Peyer's patch (tissue), 4 donors: ENCODE measurements at regions not wholly inside any gene's neighbourhood (a gene's known extent, or its start where the extent isn't known, plus 50 kb on each side); places are given as distances from the start of the nearest gene placed in this dataset.
"Not testable (repeated sequence)": the region's sequence is repeated elsewhere in the genome, so short reads cannot be mapped to it uniquely, and the experiment has no call there.

Experiments
- DNase-seq, 3 donors: peaks; one replicate each; pipeline ENCODE4 v3.0.0-alpha.2; 2017 to 2019
- H3K27ac ChIP-seq, 4 donors: fragments of 200-600 bp; sonication (generic); one replicate each; pipeline ENCODE4 v1.5.1; 2016 to 2019
- H3K27me3 ChIP-seq, 2 donors: fragments of 200-600 bp; sonication (generic); one replicate each; pipeline ENCODE4 v1.5.1; 2019
- H3K36me3 ChIP-seq, 3 donors: fragments of 200-600 bp; sonication (generic); one replicate each; pipeline ENCODE4 v1.5.1; 2016 to 2019
- H3K4me1 ChIP-seq, 4 donors: fragments of 200-600 bp; sonication (generic); one replicate each; pipeline ENCODE4 v1.5.1; 2016 to 2019
- H3K4me3 ChIP-seq, 4 donors: fragments of 200-600 bp; sonication (generic); 1 replicate in 3 of 4; 2 replicates in 1 of 4; pipeline ENCODE4 v1.5.1; 2016 to 2019; ENCODE audit warnings: mild to moderate bottlenecking in 1 of 4
- H3K9me3 ChIP-seq, 4 donors: fragments of 200-600 bp; sonication (generic); one replicate each; pipeline ENCODE4 v1.5.1; 2016 to 2019; ENCODE audit warnings: mild to moderate bottlenecking in 1 of 4
- POLR2A ChIP-seq, 2 donors: fragments of 450-650 bp; IDR thresholded peaks; one replicate each; pipeline ENCODE4 v1.5.1; 2017; ENCODE audit warnings: antibody characterized with exemption in 2 of 2, mild to moderate bottlenecking in 2 of 2, moderate library complexity in 2 of 2
- TF ChIP-seq, protein P1 (sequence below), 6 experiments: fragments of 450-650 bp in 4 of 6; fragments of 200-600 bp in 2 of 6; sonication (generic) in 1 of 6; IDR thresholded peaks; one replicate each; pipeline ENCODE4 v1.5.1; 2017 to 2019; ENCODE audit warnings: antibody characterized with exemption in 6 of 6, mild to moderate bottlenecking in 3 of 6, moderate library complexity in 1 of 6

DNA sequence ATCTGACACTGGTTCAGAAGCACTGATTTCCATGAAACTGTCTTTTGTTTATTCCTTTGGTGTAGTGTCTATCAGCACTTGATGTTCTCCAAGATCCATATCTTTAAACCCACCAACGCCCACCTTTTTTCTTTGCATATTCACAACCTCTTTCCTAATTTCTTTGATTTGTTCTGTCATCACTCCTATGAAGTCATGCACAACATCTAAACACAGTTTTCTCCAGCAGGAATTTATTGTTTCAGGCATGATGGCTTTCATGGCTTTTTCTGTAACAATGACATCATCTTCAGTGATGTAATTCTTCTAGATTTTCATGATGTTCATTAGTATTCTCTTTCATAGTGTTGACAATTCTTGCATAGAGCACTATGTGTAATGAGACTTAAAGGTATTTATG lies 219.6 kb upstream of the POU1F1 start:
- no peak for DNase-seq
- TF ChIP-seq, protein P1, sequence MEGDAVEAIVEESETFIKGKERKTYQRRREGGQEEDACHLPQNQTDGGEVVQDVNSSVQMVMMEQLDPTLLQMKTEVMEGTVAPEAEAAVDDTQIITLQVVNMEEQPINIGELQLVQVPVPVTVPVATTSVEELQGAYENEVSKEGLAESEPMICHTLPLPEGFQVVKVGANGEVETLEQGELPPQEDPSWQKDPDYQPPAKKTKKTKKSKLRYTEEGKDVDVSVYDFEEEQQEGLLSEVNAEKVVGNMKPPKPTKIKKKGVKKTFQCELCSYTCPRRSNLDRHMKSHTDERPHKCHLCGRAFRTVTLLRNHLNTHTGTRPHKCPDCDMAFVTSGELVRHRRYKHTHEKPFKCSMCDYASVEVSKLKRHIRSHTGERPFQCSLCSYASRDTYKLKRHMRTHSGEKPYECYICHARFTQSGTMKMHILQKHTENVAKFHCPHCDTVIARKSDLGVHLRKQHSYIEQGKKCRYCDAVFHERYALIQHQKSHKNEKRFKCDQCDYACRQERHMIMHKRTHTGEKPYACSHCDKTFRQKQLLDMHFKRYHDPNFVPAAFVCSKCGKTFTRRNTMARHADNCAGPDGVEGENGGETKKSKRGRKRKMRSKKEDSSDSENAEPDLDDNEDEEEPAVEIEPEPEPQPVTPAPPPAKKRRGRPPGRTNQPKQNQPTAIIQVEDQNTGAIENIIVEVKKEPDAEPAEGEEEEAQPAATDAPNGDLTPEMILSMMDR (IDR thresholded peaks at IDR 0.05), result no peak
- no peak for TF ChIP-seq POLR2A (IDR thresholded peaks at IDR 0.05)
- Histone ChIP-seq H3K4me3 (no peak overlapping the region), H3K9me3 (no peaks in the 10 kb centered on the region), H3K36me3 (no peaks in the 10 kb centered on the region), H3K27me3 (no peaks in the 10 kb centered on the region), H3K27ac (no peak overlapping the region), H3K4me1 (no peaks in the 10 kb centered on the region)

DNA sequence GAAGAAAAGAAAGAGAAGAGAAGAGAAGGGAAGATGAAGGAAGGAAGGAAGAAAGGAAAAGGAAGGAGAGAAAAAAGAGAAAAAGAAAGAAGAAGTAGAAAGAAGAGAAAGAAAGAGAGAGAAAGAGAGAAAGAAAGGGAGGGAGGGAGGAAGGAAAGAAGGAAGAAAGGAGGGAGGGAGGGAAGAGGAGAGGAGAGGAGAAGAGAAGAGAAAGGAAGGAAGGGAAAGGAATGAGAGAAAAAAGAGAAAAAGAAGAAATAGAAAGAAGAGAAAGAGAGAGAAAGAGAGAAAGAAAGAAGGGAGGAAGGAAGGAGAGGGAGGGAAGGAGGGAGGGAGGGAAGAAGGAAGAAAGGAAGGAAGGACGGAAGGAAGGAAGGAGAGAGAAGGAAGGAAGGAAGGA lies 217.9 kb upstream of the POU1F1 start:
- DNase-seq, result no peak
- Histone ChIP-seq H3K9me3 (no peaks in the 10 kb centered on the region), H3K36me3 (no peaks in the 10 kb centered on the region), H3K27me3 (no peaks in the 10 kb centered on the region), H3K4me1 (no peaks in the 10 kb centered on the region), H3K27ac (no peak overlapping the region), H3K4me3 (no peak overlapping the region)
- TF ChIP-seq, protein P1 (IDR thresholded peaks at IDR 0.05), result no peak
- TF ChIP-seq POLR2A (IDR thresholded peaks at IDR 0.05), result no peak

DNA sequence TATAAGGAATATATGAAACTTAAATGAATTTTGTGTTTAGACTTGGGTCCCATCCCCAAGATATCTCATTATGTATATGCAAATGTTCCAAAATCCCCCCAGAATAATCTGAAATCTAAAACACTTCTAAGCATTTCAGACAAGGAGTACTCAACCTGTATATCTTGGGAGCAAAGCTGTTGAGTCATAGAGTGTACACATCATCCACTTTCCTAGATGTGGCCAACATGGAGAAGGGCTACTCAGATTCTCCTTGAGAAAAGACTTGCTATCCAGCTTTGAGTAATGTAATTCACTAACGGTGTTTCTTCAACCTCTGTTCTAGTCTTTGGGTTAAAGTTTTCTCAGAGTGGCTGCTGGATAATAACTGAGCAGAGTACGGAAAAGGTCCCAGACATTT lies 215.5 kb upstream of the POU1F1 start:
- Histone ChIP-seq H3K36me3 (no peaks in the 10 kb centered on the region), H3K27ac (no peak overlapping the region), H3K9me3 (no peaks in the 10 kb centered on the region), H3K27me3 (no peaks in the 10 kb centered on the region), H3K4me1 (no peaks in the 10 kb centered on the region), H3K4me3 (no peak overlapping the region)
- TF ChIP-seq, protein P1 (IDR thresholded peaks at IDR 0.05), result no peak
- no peak for TF ChIP-seq POLR2A (IDR thresholded peaks at IDR 0.05)
- no peak for DNase-seq

DNA sequence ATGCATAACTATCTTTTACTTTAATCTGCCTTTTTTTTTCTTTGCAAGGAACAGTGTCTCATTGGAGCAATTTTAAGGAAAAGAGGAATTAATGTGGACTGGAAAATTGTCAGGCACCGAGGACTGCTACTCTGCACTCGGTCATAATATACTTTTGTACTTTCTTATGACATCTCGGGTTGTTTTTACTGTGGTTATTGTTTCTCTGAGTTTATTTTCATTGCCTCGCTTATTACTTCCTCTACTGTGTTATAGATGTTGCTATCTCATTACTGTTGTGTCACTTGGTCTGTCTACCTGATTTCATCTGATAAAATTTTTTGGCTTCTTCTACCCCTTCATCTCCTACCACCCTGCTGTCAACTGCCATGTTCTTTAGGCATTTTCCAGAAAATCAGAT lies 213.5 kb upstream of the POU1F1 start:
- no peak for DNase-seq
- Histone ChIP-seq H3K27me3 (no peaks in the 10 kb centered on the region), H3K4me3 (no peak overlapping the region), H3K36me3 (no peaks in the 10 kb centered on the region), H3K4me1 (no peaks in the 10 kb centered on the region), H3K9me3 (no peaks in the 10 kb centered on the region), H3K27ac (no peak overlapping the region)
- TF ChIP-seq, protein P1 (IDR thresholded peaks at IDR 0.05), result no peak
- TF ChIP-seq POLR2A (IDR thresholded peaks at IDR 0.05), result no peak

DNA sequence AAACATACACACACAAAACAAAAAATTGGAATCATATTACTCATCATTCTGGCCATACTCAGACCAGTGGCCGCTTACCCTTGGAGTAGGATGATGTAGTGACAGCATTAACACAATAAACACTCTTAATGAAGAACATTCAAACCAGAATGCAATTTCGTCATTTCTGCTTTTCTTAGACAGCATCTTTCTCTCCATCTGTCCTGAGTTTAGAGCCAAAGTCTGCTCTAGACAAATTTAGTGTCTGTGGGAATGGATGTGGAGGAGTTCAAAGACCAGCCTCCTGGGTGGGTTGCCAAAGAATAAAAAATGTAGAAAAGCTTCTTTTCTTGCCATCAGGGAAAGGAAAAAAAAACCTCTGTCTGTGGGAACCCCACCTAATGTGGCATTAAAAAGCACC lies 212.4 kb upstream of the POU1F1 start:
- Histone ChIP-seq H3K4me1 (no peaks in the 10 kb centered on the region), H3K27me3 (no peaks in the 10 kb centered on the region), H3K36me3 (no peaks in the 10 kb centered on the region), H3K27ac (no peak overlapping the region), H3K9me3 (no peaks in the 10 kb centered on the region), H3K4me3 (no peak overlapping the region)
- DNase-seq, result no peak
- TF ChIP-seq, protein P1 (IDR thresholded peaks at IDR 0.05), result no peak
- no peak for TF ChIP-seq POLR2A (IDR thresholded peaks at IDR 0.05)

DNA sequence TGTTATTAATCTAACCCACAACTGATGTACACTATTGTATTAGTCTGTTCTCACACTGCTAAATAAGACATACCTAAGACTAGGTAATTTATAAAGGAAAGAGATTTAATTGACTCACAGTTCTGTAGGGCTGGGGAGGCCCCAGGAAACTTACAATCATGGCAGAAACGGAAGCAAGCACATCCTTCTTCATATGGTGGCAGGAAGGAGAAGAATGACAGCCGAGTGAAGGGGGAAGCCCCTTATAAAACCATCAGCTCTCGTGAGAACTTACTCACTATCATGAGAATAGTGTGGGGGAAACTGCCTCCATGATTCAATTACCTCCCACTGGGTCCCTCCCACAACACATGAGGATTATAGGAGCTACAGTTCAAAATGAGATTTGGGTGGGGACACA lies 210.3 kb upstream of the POU1F1 start:
- not testable (repeated sequence) for H3K4me1 ChIP-seq, H3K36me3 ChIP-seq, H3K4me3 ChIP-seq, H3K9me3 ChIP-seq, H3K27me3 ChIP-seq, H3K27ac ChIP-seq, DNase-seq
